GM12892 (cell line): ENCODE measurements at regions not wholly inside any gene's neighbourhood (a gene's known extent, or its start where the extent isn't known, plus 50 kb on each side); places are given as distances from the start of the nearest gene placed in this dataset.

Source experiments
- DNase-seq: peaks from one replicate; pipeline ENCODE4 v3.0.0; 2011; ENCODE audit not compliant: insufficient read length
- FAIRE-seq: peaks from 2 replicates; lab custom pipeline; 2011; peaks lifted over from hg19 to GRCh38; lab: Jason Lieb, UNC
- POLR2A ChIP-seq: IDR thresholded peaks from 2 replicates; pipeline ENCODE4 v1.6.1; 2011; ENCODE audit warnings: low read depth, low read length, control low read depth
- POLR2AphosphoS5 ChIP-seq: IDR thresholded peaks from 2 replicates; pipeline ENCODE4 v1.6.1; 2011; ENCODE audit warnings: low read depth, low read length, control low read depth
- TAF1 ChIP-seq: IDR thresholded peaks from 2 replicates; pipeline ENCODE4 v1.6.1; 2011; ENCODE audit warnings: low read depth, mild to moderate bottlenecking, control low read depth, low read length, borderline replicate concordance

DNA sequence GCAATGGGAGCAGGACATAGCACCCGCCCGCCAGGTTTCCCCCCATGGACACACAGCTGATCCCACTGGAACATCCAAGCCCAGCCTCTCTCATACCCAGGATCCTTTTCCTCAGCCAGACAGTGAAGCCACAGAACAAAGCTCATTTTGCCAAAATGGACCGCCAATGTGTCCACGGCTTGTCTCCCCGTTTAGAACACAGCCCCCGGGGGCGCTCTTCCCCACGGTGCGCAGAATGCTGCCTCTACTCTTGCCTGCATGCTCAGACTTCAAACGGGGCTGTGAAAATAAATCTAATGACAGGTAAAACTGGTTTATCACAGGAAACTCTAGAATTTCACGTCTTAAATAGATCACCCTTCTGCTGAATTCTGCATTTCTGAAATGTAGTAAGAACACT, 548.5 kb upstream of the ID2 start:
- TF ChIP-seq TAF1 (no peak), POLR2AphosphoS5 (no peak), POLR2A (no peak)
- FAIRE-seq (no peak), DNase-seq (no peak)

DNA sequence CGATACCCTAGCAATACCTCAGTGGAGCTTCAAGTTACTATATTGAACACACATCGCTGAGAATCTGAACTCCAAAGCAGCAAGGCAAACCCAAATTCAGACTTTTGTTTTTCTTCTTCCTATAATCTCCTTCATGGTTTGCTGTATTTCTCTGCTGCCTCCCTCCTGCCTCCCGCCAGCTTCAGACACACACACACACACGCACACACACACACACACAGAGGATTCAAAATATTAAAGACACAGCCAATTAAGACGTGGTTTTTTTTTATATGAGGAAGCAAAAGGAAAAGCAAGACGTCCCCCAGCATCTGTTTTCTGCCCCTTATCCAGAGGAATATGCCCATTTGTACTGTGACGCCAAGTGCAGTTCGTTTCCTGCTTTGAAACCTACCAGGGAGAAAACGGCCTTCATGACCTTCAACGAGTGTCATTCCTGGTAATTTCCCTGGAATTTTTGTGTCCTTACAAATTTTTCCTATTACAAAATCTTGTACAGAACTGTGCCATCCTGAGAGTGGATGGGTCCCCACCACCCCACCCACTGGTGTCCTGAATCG, 547.9 kb upstream of the ID2 start:
- TF ChIP-seq TAF1 (no peak), POLR2AphosphoS5 (no peak), POLR2A (no peak)
- DNase-seq (no peak), FAIRE-seq (no peak)

DNA sequence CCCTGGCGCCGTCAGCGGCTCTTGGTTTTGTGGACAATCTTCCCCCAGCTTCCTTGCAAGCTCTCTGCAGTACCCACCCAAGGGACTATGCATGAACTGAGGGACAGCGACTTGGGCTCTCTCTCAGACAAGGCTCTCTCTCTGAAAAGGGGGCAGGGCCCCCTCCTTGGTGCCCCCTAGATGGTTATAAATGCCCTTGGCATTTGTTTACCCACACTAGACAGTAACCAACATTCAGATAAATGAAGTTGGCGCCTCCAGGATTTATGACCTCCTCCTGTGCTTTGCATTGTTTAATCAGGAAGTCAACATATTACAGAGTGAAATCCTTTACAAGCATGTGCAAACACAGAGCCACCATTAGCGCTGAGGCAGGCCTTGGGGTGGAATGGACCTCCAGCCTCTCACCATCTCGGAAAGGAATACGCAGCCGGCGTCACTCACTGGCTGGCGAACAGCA, 547.4 kb upstream of the ID2 start:
- DNase-seq (no peak), FAIRE-seq (no peak)
- TF ChIP-seq TAF1 (no peak), POLR2A (no peak), POLR2AphosphoS5 (no peak)

DNA sequence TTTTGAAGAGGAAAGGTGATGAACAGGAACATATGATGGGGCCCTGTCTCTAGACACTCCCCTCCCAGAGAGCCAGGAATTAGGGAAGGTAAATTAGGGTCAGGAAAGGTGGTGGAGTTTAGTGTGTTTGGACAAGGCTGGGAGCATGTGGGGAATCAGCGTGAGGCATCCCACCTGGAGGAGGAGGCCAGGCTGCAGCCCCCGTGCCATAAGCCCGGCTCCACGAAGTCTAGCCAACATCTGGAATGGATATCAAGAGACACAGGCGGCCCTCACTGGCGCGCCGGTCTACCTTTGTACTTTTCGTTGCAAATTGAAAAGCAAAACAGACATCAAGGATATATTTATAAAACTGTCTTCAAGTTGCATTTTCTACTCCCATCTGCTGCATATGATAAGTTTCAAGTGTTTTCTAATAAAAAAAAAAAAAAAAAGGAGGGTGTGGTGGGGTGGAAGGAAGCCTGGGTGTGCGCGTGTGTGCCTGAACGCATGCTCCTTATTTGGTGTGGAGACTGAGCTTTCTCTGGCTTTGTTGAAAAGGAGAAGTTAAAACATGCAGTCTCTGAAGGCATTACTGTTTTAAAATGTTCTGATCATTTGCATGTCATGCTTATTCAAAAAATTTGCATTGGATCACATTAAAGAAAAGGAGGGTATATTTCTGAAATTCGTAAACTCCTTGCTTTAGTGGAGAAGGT, 546.7 kb upstream of the ID2 start:
- DNase-seq (no peak), FAIRE-seq (no peak)
- no peak for TF ChIP-seq POLR2A
- TF ChIP-seq POLR2AphosphoS5, result no peak
- no peak for TF ChIP-seq TAF1

DNA sequence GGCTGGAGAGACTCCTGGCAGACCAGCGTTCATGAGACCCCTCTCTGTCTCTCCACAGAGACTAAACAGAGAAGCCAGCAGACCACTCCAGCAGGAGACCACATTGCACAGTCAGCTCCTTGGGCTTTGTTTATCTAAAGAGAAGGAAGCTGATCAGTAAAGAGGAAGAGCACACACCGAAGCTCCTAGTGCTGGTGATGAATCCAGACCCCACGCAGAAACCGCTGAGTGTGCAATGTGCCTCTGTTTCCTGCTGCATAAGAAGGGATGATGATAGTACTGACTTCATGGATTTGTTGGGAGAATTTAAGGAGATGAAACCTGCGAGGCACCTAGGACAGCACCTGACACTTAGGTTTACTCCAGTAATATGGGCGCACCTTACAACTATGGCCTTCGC, 544.1 kb upstream of the ID2 start:
- FAIRE-seq (no peak), DNase-seq (no peak)
- no peak for TF ChIP-seq POLR2A
- no peak for TF ChIP-seq POLR2AphosphoS5
- TF ChIP-seq TAF1, result no peak

DNA sequence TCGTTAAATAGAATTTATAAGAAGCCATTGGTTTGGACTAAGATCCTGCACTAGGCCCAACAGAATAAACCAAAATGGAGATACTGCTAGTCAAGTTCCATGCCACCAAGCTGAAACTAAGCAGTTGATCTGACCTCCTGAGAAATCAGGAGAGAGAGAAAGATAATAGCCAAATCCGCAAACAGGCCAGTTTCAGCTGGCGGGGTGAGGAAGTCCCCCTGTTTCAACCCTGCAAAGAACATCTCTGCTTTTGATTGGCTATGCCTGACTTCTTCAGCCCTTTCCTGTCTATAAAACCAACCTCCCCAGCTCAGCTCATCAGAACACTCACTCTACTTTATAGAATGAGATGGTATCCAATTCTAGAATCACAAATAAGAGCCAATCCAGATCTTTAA, 543.3 kb upstream of the ID2 start:
- FAIRE-seq (no peak), DNase-seq (no peak)
- no peak for TF ChIP-seq POLR2AphosphoS5
- TF ChIP-seq TAF1, result no peak
- TF ChIP-seq POLR2A, result no peak

DNA sequence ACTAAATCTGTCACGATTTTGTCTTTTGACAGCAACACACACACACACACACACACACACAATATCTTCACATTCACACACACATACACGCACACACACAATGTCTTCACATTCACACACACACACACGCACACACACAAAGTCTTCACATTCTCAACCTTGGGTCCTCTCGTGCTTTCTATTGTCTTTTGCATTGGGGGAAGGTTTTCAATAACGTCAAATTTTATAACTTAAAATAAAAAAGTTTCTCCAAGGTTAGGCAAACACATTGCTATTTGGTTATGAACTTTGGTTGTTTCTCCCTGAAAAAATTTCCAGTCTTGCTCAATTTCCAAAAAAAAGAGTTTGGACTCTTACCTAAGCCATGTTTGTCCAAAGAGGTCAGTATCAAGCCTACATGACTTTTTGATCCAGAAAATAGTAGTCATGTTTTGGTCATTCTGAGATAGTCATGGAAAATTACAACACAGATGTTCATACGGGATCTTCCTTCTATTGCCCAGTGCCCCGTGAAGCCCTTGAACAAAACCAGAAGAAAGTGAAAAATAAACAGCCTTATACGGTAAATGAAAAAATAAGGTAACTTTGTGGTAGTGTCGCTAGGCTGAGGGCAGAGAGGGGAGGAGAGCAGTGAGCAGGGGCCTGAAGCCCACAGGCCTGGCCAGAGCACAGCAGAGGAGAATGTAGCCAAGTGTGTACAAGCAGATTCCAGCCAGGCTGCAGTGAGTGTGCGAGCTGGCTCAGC, 542.8 kb upstream of the ID2 start:
- FAIRE-seq, result no peak

DNA sequence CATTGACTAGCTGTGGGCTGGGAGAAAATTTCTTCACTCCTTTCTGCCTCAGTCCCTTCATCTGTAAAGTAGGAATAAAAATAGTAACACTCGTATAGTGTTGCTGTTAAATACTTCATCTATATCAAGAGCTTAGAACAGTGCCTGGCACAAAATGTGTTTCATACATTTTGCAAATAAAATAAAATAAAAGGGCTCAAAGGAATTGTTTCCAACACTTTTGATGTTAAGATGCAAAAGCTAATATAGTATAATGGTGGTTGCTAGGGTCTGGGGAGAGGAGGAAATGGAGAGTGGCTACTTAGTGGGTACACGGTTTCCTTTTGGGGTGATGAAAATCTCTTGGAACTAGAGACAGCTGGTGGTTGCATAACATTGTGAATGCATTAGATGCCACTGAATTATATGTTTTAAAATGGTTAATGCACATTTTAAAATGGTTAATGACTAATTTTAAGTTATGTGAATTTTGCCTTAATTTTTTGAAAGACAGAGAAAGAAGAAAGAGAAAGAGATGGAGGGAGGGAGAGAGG, 542.1 kb upstream of the ID2 start:
- FAIRE-seq (no peak), DNase-seq (no peak)
- TF ChIP-seq POLR2AphosphoS5, result no peak
- TF ChIP-seq TAF1, result no peak
- TF ChIP-seq POLR2A, result no peak

More for the DNA sequence above, 542.8 kb upstream of the ID2 start:
- DNase-seq, result no peak
- TF ChIP-seq TAF1, result no peak
- TF ChIP-seq POLR2AphosphoS5, result no peak
- no peak for TF ChIP-seq POLR2A

DNA sequence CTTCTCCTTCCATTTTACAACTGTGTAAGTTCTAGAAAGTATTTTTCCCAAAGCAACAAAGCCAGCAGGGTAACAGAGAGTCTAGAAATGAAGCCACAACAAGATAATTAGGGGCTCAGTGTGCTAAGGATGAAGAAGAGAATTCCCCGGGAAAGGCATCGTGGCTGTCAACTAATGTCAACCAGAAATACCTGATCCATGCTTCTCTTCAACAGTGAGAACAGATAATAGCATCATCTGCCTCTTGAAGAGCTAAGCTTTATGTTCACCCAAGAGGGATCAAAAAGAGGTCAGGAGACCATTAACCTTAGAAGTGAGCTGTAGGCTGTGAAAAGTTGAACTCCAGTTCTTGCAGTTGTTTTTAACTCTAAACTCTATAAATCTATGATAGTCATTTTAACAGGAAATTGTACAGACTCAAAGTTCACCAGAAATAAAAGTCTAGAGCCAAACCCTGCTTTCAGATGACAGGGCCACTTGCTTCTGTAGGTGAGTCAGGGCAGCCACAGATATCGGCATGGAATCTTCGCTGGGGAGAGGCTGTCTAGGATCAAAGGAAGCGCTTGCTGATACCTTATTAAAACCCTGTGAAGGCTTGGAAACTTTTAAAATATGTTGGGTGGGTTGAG, 540.7 kb upstream of the ID2 start:
- FAIRE-seq (no peak), DNase-seq (no peak)
- TF ChIP-seq POLR2AphosphoS5, result no peak
- no peak for TF ChIP-seq TAF1
- TF ChIP-seq POLR2A, result no peak

DNA sequence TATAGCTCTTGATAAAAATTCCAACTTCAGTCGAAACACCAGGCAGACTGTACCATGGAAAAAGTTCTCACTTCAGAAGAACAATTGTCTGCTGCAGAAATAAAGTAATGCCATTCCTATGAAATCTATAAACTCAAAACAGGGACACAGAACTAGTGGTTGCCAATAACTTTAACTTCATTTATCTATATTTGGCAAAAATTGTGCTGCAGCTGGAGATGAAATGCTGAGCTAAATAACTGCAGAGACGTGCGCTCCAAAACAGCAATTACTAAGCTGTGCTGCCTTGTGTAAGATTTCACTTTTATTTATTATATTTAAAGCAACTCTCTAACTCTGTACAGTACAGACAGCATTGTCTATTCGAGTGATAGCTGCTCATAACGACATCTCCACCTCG, 540.1 kb upstream of the ID2 start:
- no peak for FAIRE-seq
- DNase-seq, result no peak
- TF ChIP-seq TAF1, result no peak
- no peak for TF ChIP-seq POLR2A
- TF ChIP-seq POLR2AphosphoS5, result no peak

DNA sequence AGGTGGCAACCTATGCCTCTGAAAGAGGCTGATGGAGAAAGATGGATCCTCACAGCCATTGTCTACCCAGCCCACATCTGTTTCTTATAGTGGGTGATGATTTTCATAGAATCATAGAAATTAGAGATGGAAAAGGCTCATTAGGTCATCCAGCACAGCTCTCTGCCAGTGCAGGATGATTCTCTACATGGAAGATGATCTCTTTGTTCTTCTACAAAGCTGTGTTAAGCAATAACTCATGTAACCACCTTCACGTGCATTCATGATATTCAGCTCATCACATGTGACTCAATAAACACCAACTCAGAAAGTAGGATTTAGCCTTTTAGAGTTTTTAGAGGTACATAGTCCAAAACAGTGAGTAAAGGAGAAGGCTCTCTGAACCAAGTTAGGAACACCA, 539.4 kb upstream of the ID2 start:
- DNase-seq (no peak), FAIRE-seq (no peak)
- TF ChIP-seq TAF1, result no peak
- no peak for TF ChIP-seq POLR2A
- TF ChIP-seq POLR2AphosphoS5, result no peak
